ENCODE measurements at regions not wholly inside any gene's neighbourhood (a gene's known extent, or its start where the extent isn't known, plus 50 kb on each side); places are given as distances from the start of the nearest gene placed in this dataset.
A peak's percentile ranks its signal among the peaks of the same experiment; 100 is the strongest.

GRCh38 chr2:12658310-12658945, 58.3 kb upstream of the TRIB2 start:
- no peak for TF ChIP-seq CTCF (IDR thresholded peaks at IDR 0.05; ENCODE audit: low read depth, low read length)
- Histone ChIP-seq H3K27ac (no peak overlapping the region), H3K4me3 (no peak overlapping the region), H3K4me1 (ENCODE audit: low read depth) (no peaks in the 10 kb centered on the region), H3K36me3 (no peaks in the 10 kb centered on the region), H3K9me3 (ENCODE audit: low read depth) (no peaks in the 10 kb centered on the region), H3K27me3 (no peaks in the 10 kb centered on the region)
- no peak for DNase-seq (ENCODE audit: low read depth in 1 of 2, low spot score in 1 of 2)

GRCh38 chr2:12661489-12661888, 55.2 kb upstream of the TRIB2 start:
- no peak overlapping the region for H3K27ac ChIP-seq

GRCh38 chr2:12663306-12664037, 53.3 kb upstream of the TRIB2 start:
- no peak for TF ChIP-seq CTCF (IDR thresholded peaks at IDR 0.05; ENCODE audit: low read depth, low read length)
- Histone ChIP-seq H3K4me1 (ENCODE audit: low read depth) (no peaks in the 10 kb centered on the region), H3K36me3 (no peaks in the 10 kb centered on the region), H3K4me3 (no peak overlapping the region), H3K9me3 (ENCODE audit: low read depth) (no peaks in the 10 kb centered on the region), H3K27me3 (no peaks in the 10 kb centered on the region), H3K27ac (no peak overlapping the region)
- DNase-seq (ENCODE audit: low read depth in 1 of 2, low spot score in 1 of 2), result no peak

More at GRCh38 chr2:12661489-12661888, 55.2 kb upstream of the TRIB2 start:
- Histone ChIP-seq H3K4me3 (no peak overlapping the region), H3K9me3 (ENCODE audit: low read depth) (no peaks in the 10 kb centered on the region), H3K4me1 (ENCODE audit: low read depth) (no peaks in the 10 kb centered on the region), H3K36me3 (no peaks in the 10 kb centered on the region), H3K27me3 (no peaks in the 10 kb centered on the region)
- TF ChIP-seq CTCF (IDR thresholded peaks at IDR 0.05; ENCODE audit: low read depth, low read length), result no peak
- DNase-seq (ENCODE audit: low read depth in 1 of 2, low spot score in 1 of 2), result peak in 1 of 2 donors; percentile 14

- Histone ChIP-seq H3K27ac (no peak overlapping the region), H3K4me3 (no peak overlapping the region), H3K4me1 (ENCODE audit: low read depth) (peaks cover 7% of the 10 kb centered on the region), H3K9me3 (ENCODE audit: low read depth) (no peaks in the 10 kb centered on the region), H3K36me3 (no peaks in the 10 kb centered on the region), H3K27me3 (no peaks in the 10 kb centered on the region)
- no peak for TF ChIP-seq CTCF (IDR thresholded peaks at IDR 0.05; ENCODE audit: low read depth, low read length)
- DNase-seq (ENCODE audit: low read depth in 1 of 2, low spot score in 1 of 2), result peak in 1 of 2 donors; percentile 17
These were observed 51.4 kb upstream of the TRIB2 start for GRCh38 chr2:12665334-12665733.

- no peak for DNase-seq (ENCODE audit: low read depth in 1 of 2, low spot score in 1 of 2)
- Histone ChIP-seq H3K36me3 (no peaks in the 10 kb centered on the region), H3K4me3 (no peak overlapping the region), H3K9me3 (ENCODE audit: low read depth) (no peaks in the 10 kb centered on the region), H3K27ac (no peak overlapping the region), H3K4me1 (ENCODE audit: low read depth) (peaks cover 7% of the 10 kb centered on the region), H3K27me3 (no peaks in the 10 kb centered on the region)
- TF ChIP-seq CTCF (IDR thresholded peaks at IDR 0.05; ENCODE audit: low read depth, low read length), result no peak
These were observed 50.3 kb upstream of the TRIB2 start for GRCh38 chr2:12666445-12666844.

Measured in cardiac muscle cell (in vitro differentiated cells and primary cell).